Esophagus muscularis mucosa (tissue), 4 donors: ENCODE measurements at regions not wholly inside any gene's neighbourhood (a gene's known extent, or its start where the extent isn't known, plus 50 kb on each side); places are given as distances from the start of the nearest gene placed in this dataset.

Experiments used
- DNase-seq: peaks from one replicate; pipeline ENCODE4 v3.0.0-alpha.2; 2017; ENCODE audit errors: extremely low spot score
- H3K27ac ChIP-seq, 4 donors: fragments of 200-600 bp; sonication (generic); replicated peaks in 1 of 4; 1 replicate in 3 of 4; 2 replicates in 1 of 4; pipeline ENCODE4 v1.5.1; 2016 to 2019; ENCODE audit warnings: mild to moderate bottlenecking in 1 of 4
- H3K27me3 ChIP-seq, 4 donors: fragments of 200-600 bp; sonication (generic); one replicate each; pipeline versions ENCODE4 v1.5.1 to v1.6.0; 2016 to 2019
- H3K36me3 ChIP-seq, 4 donors: fragments of 200-600 bp; sonication (generic); one replicate each; pipeline ENCODE4 v1.5.1; 2016 to 2019
- H3K4me1 ChIP-seq, 4 donors: fragments of 200-600 bp; sonication (generic); one replicate each; pipeline ENCODE4 v1.5.1; 2016 to 2019
- H3K4me3 ChIP-seq, 4 donors: fragments of 200-600 bp; sonication (generic); 1 replicate in 2 of 4; 2 replicates in 2 of 4; pipeline ENCODE4 v1.5.1; 2016 to 2019; ENCODE audit warnings: mild to moderate bottlenecking in 4 of 4, moderate library complexity in 1 of 4
- H3K9me3 ChIP-seq, 4 donors: fragments of 200-600 bp; sonication (generic); 1 replicate in 3 of 4; 2 replicates in 1 of 4; pipeline ENCODE4 v1.5.1; 2016 to 2019
- CTCF ChIP-seq, 3 experiments: fragments of 200-600 bp in 2 of 3; fragments of 450-650 bp in 1 of 3; sonication (generic) in 2 of 3; IDR thresholded peaks; one replicate each; pipeline ENCODE4 v1.5.1; 2017 to 2019; ENCODE audit warnings: antibody characterized with exemption in 3 of 3, mild to moderate bottlenecking in 2 of 3, moderate library complexity in 1 of 3
- EP300 ChIP-seq: sonication (generic); formaldehyde crosslinking; IDR thresholded peaks from one replicate; pipeline ENCODE4 v1.6.1; 2017; ENCODE audit warnings: antibody characterized with exemption
- POLR2A ChIP-seq: fragments of 450-650 bp; IDR thresholded peaks from one replicate; pipeline ENCODE4 v1.6.1; 2017; ENCODE audit warnings: antibody characterized with exemption, moderate library complexity, mild to moderate bottlenecking, low read depth
- POLR2AphosphoS5 ChIP-seq, 2 donors: sonication (generic); formaldehyde crosslinking; IDR thresholded peaks; one replicate each; pipeline ENCODE4 v1.6.1; 2017; ENCODE audit warnings: antibody characterized with exemption in 2 of 2
- WGBS: methylation state at CpG from one replicate; pipeline ENCODE4 v1.1.5; 2018; 5-methylcytosine and 5-hydroxymethylcytosine counted together
- intact Hi-C: fragments of 100-400 bp; cut with DNase I; formaldehyde crosslinking; loops from one replicate; pipeline ENCODE4 v1.15.1; 2023

DNA sequence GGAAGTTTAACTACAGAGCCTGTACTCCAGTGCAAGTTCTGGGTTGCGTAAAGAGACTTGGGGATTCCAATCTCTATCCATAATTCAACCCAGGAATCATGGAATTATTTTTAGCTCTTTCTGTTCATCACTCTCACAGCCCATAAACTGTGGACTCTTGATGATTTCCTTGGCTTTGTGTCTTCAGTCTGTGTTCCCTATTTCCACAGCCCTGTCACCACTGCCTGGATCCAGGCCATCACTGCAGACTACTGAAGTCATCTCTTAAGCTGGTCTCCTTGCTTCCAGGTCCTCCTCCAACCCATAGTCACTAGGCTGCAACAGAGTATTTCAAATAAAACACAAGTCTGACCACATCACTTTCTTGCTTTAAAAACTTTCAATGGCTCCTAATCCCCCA, 211.7 kb downstream of the PLK2 start:
- no peak for TF ChIP-seq POLR2AphosphoS5 (IDR thresholded peaks at IDR 0.05)
- TF ChIP-seq POLR2A = no peak
- TF ChIP-seq EP300 = no peak
- TF ChIP-seq CTCF (IDR thresholded peaks at IDR 0.05) = no peak
- H3K4me1 ChIP-seq = no peaks in the 10 kb centered on the region
- no peak overlapping the region for H3K4me3 ChIP-seq
- DNase-seq = no peak
- no peaks in the 10 kb centered on the region for H3K27me3 ChIP-seq
- H3K9me3 ChIP-seq = no peaks in the 10 kb centered on the region
- intact Hi-C loops = no loop called here
- WGBS = 90% methylated on average over 1 of the region's 1 CpG
- H3K27ac ChIP-seq = no peak overlapping the region
- H3K36me3 ChIP-seq = no peaks in the 10 kb centered on the region

DNA sequence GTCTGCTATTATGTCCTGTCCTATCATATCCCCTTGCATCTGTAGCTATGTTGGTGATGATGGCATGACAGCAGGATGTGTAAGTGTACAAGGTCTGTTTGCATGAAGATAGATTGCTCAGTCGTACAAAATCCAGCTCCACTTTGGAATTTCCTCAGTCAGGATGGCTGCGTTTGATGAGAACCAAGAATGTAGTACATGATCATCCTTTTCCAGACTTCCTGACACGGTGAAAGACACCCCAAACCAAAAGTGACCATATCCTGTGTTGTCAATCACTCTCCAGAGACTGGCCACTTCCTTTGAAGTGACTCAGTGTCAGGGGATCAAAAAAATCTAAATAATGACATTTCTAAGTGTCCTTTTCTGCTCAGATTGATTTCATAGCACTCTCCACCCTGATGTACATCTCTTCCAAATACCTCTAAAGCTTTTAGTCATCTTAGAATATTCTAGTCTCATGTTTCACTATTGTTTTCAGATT, 213.4 kb downstream of the PLK2 start:
- Histone ChIP-seq H3K27me3 (no peaks in the 10 kb centered on the region), H3K4me1 (no peaks in the 10 kb centered on the region), H3K36me3 (no peaks in the 10 kb centered on the region), H3K9me3 (no peaks in the 10 kb centered on the region), H3K4me3 (no peak overlapping the region), H3K27ac (no peak overlapping the region)
- intact Hi-C loops = no loop called here
- WGBS = 64% methylated on average over 3 of the region's 3 CpGs
- no peak for TF ChIP-seq POLR2AphosphoS5 (IDR thresholded peaks at IDR 0.05)
- no peak for TF ChIP-seq POLR2A
- TF ChIP-seq CTCF (IDR thresholded peaks at IDR 0.05) = no peak
- TF ChIP-seq EP300 = no peak
- no peak for DNase-seq

DNA sequence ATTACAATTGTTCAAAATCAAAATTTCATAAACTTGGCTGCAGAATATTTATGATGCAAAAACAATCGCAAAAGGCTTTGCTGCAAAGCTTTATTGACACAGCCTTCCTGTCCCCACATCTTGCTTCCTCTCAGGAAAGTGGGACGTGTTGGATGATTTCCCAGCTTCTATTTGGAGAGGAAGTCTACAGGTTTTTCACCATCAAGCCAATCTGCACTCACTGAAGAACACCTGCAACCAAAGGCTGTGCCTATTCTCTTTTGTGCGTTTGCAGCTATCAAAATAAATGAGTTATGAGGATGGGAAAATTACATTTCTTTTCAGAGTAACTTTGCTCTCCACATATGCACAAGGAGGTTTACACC, 214.4 kb downstream of the PLK2 start:
- 59% methylated on average over 3 of the region's 3 CpGs for WGBS
- Histone ChIP-seq H3K36me3 (no peaks in the 10 kb centered on the region), H3K27ac (peak overlapping the region in 1 of 4 donors; percentile 58), H3K4me3 (no peak overlapping the region), H3K9me3 (no peaks in the 10 kb centered on the region), H3K4me1 (no peaks in the 10 kb centered on the region), H3K27me3 (no peaks in the 10 kb centered on the region)
- no peak for DNase-seq
- intact Hi-C loops = no loop called here
- TF ChIP-seq POLR2AphosphoS5 (IDR thresholded peaks at IDR 0.05) (peak in 1 of 2 donors; percentile 32), CTCF (IDR thresholded peaks at IDR 0.05) (no peak), EP300 (no peak), POLR2A (no peak)

GRCh38 chr5:58244819-58245475, 214.9 kb downstream of the PLK2 start:
- WGBS = 66% methylated on average over 8 of the region's 8 CpGs
- TF ChIP-seq POLR2AphosphoS5 (IDR thresholded peaks at IDR 0.05) (no peak), CTCF (IDR thresholded peaks at IDR 0.05) (no peak), EP300 (no peak), POLR2A (no peak)
- intact Hi-C loops = no loop called here

DNA sequence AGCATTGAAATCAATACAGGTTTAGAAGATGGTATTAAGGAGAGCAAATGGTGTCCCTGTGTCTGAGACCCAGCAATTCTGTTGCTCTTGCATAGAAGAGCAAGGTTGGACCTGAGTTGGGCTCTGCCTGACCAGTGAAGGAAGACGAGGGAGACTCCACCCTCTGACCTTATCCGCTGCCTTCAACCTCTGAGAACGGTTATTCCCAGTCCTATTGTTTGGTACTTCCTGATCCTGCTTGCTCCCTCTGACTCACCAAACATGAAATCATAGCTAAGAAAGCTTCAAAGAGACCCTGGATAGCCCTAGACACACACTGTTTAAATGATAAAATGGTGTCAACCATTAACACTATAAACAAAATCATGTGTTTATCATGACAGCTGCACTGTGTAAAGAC, 218.5 kb downstream of the PLK2 start:
- WGBS = 65% methylated on average over 3 of the region's 3 CpGs
- Histone ChIP-seq H3K9me3 (no peaks in the 10 kb centered on the region), H3K27me3 (no peaks in the 10 kb centered on the region), H3K4me1 (no peaks in the 10 kb centered on the region), H3K36me3 (no peaks in the 10 kb centered on the region), H3K27ac (peak overlapping the region in 3 of 4 donors; percentile 4 to 47 (median 14)), H3K4me3 (no peak overlapping the region)
- intact Hi-C loops = no loop called here
- no peak for DNase-seq
- TF ChIP-seq CTCF (IDR thresholded peaks at IDR 0.05) (no peak), POLR2AphosphoS5 (IDR thresholded peaks at IDR 0.05) (peak; percentile 48 to 55)

More at GRCh38 chr5:58244819-58245475, 214.9 kb downstream of the PLK2 start:
- no peaks in the 10 kb centered on the region for H3K4me1 ChIP-seq
- H3K27me3 ChIP-seq = no peaks in the 10 kb centered on the region
- no peak for DNase-seq
- no peaks in the 10 kb centered on the region for H3K36me3 ChIP-seq
- no peaks in the 10 kb centered on the region for H3K9me3 ChIP-seq
- peak overlapping the region in 3 of 4 donors; percentile 3 to 58 (median 38) for H3K27ac ChIP-seq
- no peak overlapping the region for H3K4me3 ChIP-seq
